ENCODE measurements at regions not wholly inside any gene's neighbourhood (a gene's known extent, or its start where the extent isn't known, plus 50 kb on each side); places are given as distances from the start of the nearest gene placed in this dataset.

DNA sequence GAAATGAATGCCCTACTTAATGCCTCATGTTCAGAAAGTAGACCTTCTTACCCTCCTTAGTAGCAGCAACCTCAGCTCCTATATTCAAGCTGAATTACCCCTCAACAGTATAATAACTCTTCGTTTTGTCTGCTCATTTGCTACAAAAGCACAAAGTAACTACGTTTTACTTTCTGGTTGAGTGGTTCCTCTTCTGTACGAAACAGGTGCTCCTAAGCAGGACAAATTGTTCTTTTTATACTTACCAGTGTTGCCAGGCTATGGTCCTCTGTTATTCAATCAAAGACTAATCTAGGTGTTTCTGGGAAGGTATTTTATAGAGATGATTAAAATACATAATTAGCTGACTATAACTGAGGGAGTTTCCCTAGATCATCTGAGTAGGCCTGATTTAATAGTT, 484.2 kb upstream of the ADAMTS5 start:
- in situ Hi-C loops (cut with MboI; ENCODE audit: low sequenced_read_pairs, unreplicated experiment): no loop called here
- no peak for DNase-seq (ENCODE audit: low spot score)
- TF ChIP-seq, protein P1, sequence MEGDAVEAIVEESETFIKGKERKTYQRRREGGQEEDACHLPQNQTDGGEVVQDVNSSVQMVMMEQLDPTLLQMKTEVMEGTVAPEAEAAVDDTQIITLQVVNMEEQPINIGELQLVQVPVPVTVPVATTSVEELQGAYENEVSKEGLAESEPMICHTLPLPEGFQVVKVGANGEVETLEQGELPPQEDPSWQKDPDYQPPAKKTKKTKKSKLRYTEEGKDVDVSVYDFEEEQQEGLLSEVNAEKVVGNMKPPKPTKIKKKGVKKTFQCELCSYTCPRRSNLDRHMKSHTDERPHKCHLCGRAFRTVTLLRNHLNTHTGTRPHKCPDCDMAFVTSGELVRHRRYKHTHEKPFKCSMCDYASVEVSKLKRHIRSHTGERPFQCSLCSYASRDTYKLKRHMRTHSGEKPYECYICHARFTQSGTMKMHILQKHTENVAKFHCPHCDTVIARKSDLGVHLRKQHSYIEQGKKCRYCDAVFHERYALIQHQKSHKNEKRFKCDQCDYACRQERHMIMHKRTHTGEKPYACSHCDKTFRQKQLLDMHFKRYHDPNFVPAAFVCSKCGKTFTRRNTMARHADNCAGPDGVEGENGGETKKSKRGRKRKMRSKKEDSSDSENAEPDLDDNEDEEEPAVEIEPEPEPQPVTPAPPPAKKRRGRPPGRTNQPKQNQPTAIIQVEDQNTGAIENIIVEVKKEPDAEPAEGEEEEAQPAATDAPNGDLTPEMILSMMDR (IDR thresholded peaks at IDR 0.05; ENCODE audit: borderline replicate concordance, control extremely low read depth, extremely low read depth, insufficient read depth, missing control alignments): no peak

DNA sequence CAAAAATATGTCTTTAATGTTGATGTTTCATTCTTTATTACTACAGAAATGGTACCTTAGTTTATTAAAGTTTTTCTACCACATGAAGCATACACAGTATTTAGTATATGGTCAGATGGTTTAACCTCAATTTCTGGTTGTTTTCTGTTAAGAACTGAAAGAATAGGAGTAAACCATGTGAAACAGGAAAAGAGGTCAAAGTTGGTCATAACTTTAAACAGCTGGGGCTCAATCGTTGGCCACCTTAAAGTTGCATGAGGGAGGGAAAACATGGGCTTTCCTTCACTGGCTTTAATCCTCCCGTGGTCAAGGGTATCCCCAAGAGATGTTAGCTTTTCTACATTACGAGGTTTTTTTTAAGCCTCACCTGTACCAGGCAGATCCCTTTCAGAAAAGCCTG, 483.3 kb upstream of the ADAMTS5 start:
- DNase-seq (ENCODE audit: low spot score): no peak
- in situ Hi-C loops (cut with MboI; ENCODE audit: low sequenced_read_pairs, unreplicated experiment): no loop called here
- TF ChIP-seq, protein P1 (IDR thresholded peaks at IDR 0.05; ENCODE audit: borderline replicate concordance, control extremely low read depth, extremely low read depth, insufficient read depth, missing control alignments): no peak

DNA sequence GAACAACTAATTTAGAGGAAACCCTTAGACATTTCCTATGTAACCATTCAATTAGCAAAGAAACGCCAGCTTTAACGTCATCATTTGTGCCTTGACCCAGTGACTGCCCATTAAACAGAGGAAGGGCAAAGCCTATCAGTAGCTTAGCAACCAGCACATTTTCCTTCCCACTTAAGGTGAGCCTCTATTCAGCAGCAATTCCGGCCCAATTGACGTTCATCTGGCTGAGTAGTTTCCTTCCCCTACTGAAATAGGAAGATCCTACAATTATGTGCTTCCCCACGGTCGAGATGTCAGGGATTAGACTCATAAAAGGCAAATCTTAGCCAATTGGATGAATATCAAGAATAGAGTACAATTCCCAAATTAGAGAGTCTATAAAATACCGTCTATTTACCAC, 482.1 kb upstream of the ADAMTS5 start:
- TF ChIP-seq, protein P1 (IDR thresholded peaks at IDR 0.05; ENCODE audit: borderline replicate concordance, control extremely low read depth, extremely low read depth, insufficient read depth, missing control alignments): no peak
- no peak for DNase-seq (ENCODE audit: low spot score)
- in situ Hi-C loops (cut with MboI; ENCODE audit: low sequenced_read_pairs, unreplicated experiment): loop anchor here (25.0 kb wide), 1 partner anchor 88 kb away; no protein-coding TSS in a partner anchor

DNA sequence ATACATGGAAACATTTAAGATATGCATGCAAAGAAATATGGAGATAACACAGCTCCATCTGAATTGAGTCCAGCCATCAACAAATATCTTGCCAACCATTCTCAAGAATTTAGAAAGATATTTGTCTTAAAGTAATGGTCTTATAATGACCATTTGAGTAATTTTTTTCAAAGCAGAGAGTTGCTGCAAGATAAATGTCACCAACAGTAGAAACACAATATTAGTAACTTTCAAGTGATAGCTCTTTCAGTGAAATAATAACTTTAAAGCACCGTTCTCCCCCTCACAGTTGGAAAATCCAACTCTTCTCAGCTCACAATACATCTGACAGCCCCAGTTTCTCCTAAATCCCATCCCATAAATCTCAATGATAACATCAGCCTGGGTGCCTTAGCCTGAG, 481.0 kb upstream of the ADAMTS5 start:
- TF ChIP-seq, protein P1 (IDR thresholded peaks at IDR 0.05; ENCODE audit: borderline replicate concordance, control extremely low read depth, extremely low read depth, insufficient read depth, missing control alignments): no peak
- in situ Hi-C loops (cut with MboI; ENCODE audit: low sequenced_read_pairs, unreplicated experiment): loop anchor here (25.0 kb wide), 1 partner anchor 89 kb away; no protein-coding TSS in a partner anchor
- no peak for DNase-seq (ENCODE audit: low spot score)

DNA sequence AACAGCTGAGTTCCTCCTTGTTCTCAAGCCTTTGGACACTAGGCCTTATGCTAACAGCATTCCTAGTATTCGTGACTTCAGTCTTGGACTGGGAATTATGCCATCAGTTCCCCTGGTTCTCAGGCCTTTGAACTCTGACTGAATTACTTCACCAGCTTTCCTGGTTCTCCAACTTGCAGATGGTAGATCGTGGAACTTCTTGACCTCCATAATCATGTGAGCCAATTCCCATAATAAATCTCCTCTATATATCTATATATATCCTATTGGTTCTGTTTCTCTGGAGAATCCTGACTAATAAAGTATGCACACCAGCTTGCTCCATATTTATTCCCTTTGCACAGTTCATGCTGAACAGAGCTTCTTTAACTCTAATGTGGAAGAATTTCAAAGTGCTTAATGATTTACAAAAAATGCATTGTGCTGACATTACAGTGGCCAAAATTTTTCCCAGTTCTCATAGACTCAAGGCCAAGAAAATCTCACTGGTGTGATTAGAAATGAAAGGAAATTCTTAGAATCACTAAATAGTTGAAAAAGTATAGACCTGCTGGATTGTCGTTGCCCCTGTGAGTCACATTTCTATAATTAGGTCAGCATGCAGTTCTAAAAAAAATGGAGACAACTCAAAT, 462.9 kb upstream of the ADAMTS5 start:
- in situ Hi-C loops (cut with MboI; ENCODE audit: low sequenced_read_pairs, unreplicated experiment): loop anchor here (25.0 kb wide), 1 partner anchor 107 kb away; no protein-coding TSS in a partner anchor
- TF ChIP-seq, protein P1 (IDR thresholded peaks at IDR 0.05; ENCODE audit: borderline replicate concordance, control extremely low read depth, extremely low read depth, insufficient read depth, missing control alignments): no peak
- DNase-seq (ENCODE audit: low spot score): no peak

DNA sequence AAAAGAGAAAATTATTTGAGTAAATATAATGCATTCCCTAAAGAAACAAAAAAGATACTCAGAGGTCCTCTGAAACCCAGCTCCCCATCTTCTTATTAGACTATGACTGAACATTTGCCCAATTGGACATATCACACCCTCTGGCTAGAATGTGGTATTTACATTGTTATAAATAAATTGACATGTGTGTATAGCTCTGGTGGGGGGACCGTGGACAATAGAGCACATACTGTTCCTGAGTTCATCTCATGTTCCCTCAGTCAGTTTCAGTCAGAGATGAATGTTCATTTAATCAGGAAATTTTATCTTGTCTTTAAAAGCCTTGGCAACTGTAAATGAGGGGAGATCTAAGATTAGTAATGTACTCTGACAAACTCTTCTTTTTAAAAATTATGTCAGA, 459.3 kb upstream of the ADAMTS5 start:
- DNase-seq (ENCODE audit: low spot score): no peak

More for the DNA sequence above, 459.3 kb upstream of the ADAMTS5 start:
- TF ChIP-seq, protein P1 (IDR thresholded peaks at IDR 0.05; ENCODE audit: borderline replicate concordance, control extremely low read depth, extremely low read depth, insufficient read depth, missing control alignments): no peak
- in situ Hi-C loops (cut with MboI; ENCODE audit: low sequenced_read_pairs, unreplicated experiment): loop anchor here (25.0 kb wide), 1 partner anchor 111 kb away; no protein-coding TSS in a partner anchor
